PC-3 (cell line): ENCODE measurements at regions not wholly inside any gene's neighbourhood (a gene's known extent, or its start where the extent isn't known, plus 50 kb on each side); places are given as distances from the start of the nearest gene placed in this dataset.

Experiments used
- ATAC-seq: fragments of 200-7000 bp; cut with Tn5 transposase; 2 replicates; pipeline ENCODE4 v1.9.1; 2020; ENCODE audit warnings: mild to moderate bottlenecking, moderate library complexity
- BruUV-seq: library from RNA; stranded (reverse); fragments of 400-500 nt; replicated peaks from 2 replicates; lab custom pipeline; 2021; lab: Mats Ljungman, UMichigan
- CTCF ChIA-PET: fragments of 300-600 bp; sonication (Branson Sonifier 250); formaldehyde crosslinking; loops from one replicate; lab custom pipeline; 2022; ENCODE audit warnings: antibody characterized with exemption; lab: Charles Lee
- POLR2A ChIA-PET: fragments of 300-600 bp; sonication (Branson Sonifier 250); formaldehyde crosslinking; loops from one replicate; lab custom pipeline; 2022; ENCODE audit warnings: antibody characterized with exemption; ENCODE audit not compliant: unreplicated experiment; lab: Charles Lee
- DNase-seq: peaks from one replicate; pipeline ENCODE4 v3.0.0-alpha.2; 2015
- H2AFZ ChIP-seq: fragments of 300-600 bp; sonication (generic); 2 replicates; pipeline ENCODE4 v1.6.0; 2016; ENCODE audit warnings: antibody characterized with exemption, low read length
- H3F3A ChIP-seq: fragments of 300-600 bp; sonication (generic); one replicate; pipeline ENCODE4 v1.6.0; 2017; ENCODE audit warnings: antibody characterized with exemption, low read length, control low read depth, mild to moderate bottlenecking; ENCODE audit not compliant: unreplicated experiment
- H3K27ac ChIP-seq: fragments of 300-600 bp; sonication (generic); 2 replicates; pipeline ENCODE4 v1.5.1; 2016; ENCODE audit warnings: mild to moderate bottlenecking, low read length
- H3K27me3 ChIP-seq: fragments of 300-600 bp; sonication (generic); 2 replicates; pipeline ENCODE4 v1.6.1; 2016; ENCODE audit warnings: low read length, mixed read lengths
- H3K36me3 ChIP-seq: fragments of 300-600 bp; sonication (generic); 2 replicates; pipeline ENCODE4 v1.6.1; 2016; ENCODE audit warnings: low read depth, mixed run types, low read length, mixed read lengths
- H3K4me1 ChIP-seq: fragments of 300-600 bp; sonication (generic); 2 replicates; pipeline ENCODE4 v1.5.1; 2016; ENCODE audit warnings: low read length; ENCODE audit not compliant: insufficient read depth
- H3K4me2 ChIP-seq: fragments of 300-600 bp; sonication (generic); 2 replicates; pipeline ENCODE4 v1.6.0; 2016; ENCODE audit warnings: low read length
- H3K4me3 ChIP-seq: fragments of 300-600 bp; sonication (generic); 2 replicates; pipeline ENCODE4 v1.5.1; 2016; ENCODE audit warnings: mild to moderate bottlenecking, low read length, mixed read lengths
- H3K79me2 ChIP-seq: fragments of 300-600 bp; sonication (generic); 2 replicates; pipeline ENCODE4 v1.6.1; 2017; ENCODE audit warnings: low read length, mixed read lengths
- H3K9ac ChIP-seq: fragments of 300-600 bp; sonication (generic); 2 replicates; pipeline ENCODE4 v1.6.0; 2016; ENCODE audit warnings: mild to moderate bottlenecking, low read length
- H3K9me2 ChIP-seq: fragments of 300-600 bp; sonication (generic); replicated peaks from 2 replicates; pipeline ENCODE4 v1.6.1; 2016; ENCODE audit warnings: mixed run types, low read length, mixed read lengths
- H3K9me3 ChIP-seq: fragments of 300-600 bp; sonication (generic); 2 replicates; pipeline ENCODE4 v1.6.1; 2016; ENCODE audit warnings: low read length, mixed read lengths
- H4K20me1 ChIP-seq: fragments of 300-600 bp; sonication (generic); 2 replicates; pipeline ENCODE4 v1.6.1; 2016; ENCODE audit warnings: low read length, mixed read lengths
- CTCF ChIP-seq: fragments of 300-600 bp; sonication (generic); conservative IDR thresholded peaks from 2 replicates; pipeline ENCODE4 v1.5.1; 2017; ENCODE audit warnings: antibody characterized with exemption, low read depth, mild to moderate bottlenecking, low read length
- EZH2 ChIP-seq: fragments of 300-600 bp; sonication (generic); IDR thresholded peaks from one replicate; pipeline ENCODE4 v1.6.1; 2017; ENCODE audit warnings: antibody characterized with exemption, mild to moderate bottlenecking, low read length; ENCODE audit not compliant: unreplicated experiment
- EZH2phosphoT487 ChIP-seq: fragments of 300-600 bp; sonication (generic); IDR thresholded peaks from 2 replicates; pipeline ENCODE4 v1.6.1; 2018; ENCODE audit warnings: mild to moderate bottlenecking, antibody characterized with exemption, low read length, borderline replicate concordance
- intact Hi-C: fragments of 100-400 bp; cut with micrococcal nuclease; formaldehyde crosslinking; loops from 2 replicates; pipeline ENCODE4 v1.9.0; 2023

- Histone ChIP-seq H3K9me2 (no peaks in the 10 kb centered on the region), H3K9me3 (no peaks in the 10 kb centered on the region), H3K4me1 (no peaks in the 10 kb centered on the region), H3K27me3 (no peaks in the 10 kb centered on the region), H2AFZ (no peak overlapping the region), H3K36me3 (no peaks in the 10 kb centered on the region), H3K9ac (no peak overlapping the region), H3F3A (no peaks in the 10 kb centered on the region), H4K20me1 (no peaks in the 10 kb centered on the region), H3K27ac (no peak overlapping the region), H3K4me3 (no peak overlapping the region), H3K79me2 (no peaks in the 10 kb centered on the region), H3K4me2 (no peak overlapping the region)
- intact Hi-C loops, result no loop called here
- DNase-seq, result no peak
- ChIA-PET CTCF (no interaction called here), POLR2A (no interaction called here)
- ATAC-seq, result no peak
- no TSS peak for BruUV-seq
- TF ChIP-seq CTCF, result no peak
- no peak for TF ChIP-seq EZH2
- TF ChIP-seq EZH2phosphoT487, result no peak
These were observed 425.8 kb upstream of the SYT4 start for GRCh38 chr18:43703050-43703449.

- no peak for ATAC-seq
These were observed 428.6 kb upstream of the SYT4 start for GRCh38 chr18:43705850-43706249.

GRCh38 chr18:43710135-43710534, 432.8 kb upstream of the SYT4 start:
- Histone ChIP-seq H4K20me1 (no peaks in the 10 kb centered on the region), H3K9ac (no peak overlapping the region), H3K4me1 (no peaks in the 10 kb centered on the region), H2AFZ (no peak overlapping the region), H3K79me2 (no peaks in the 10 kb centered on the region), H3K9me2 (no peaks in the 10 kb centered on the region), H3K27me3 (no peaks in the 10 kb centered on the region), H3F3A (no peaks in the 10 kb centered on the region), H3K36me3 (no peaks in the 10 kb centered on the region), H3K4me3 (no peak overlapping the region), H3K27ac (no peak overlapping the region), H3K9me3 (no peaks in the 10 kb centered on the region), H3K4me2 (no peak overlapping the region)
- CTCF ChIA-PET, result no interaction called here
- POLR2A ChIA-PET, result no interaction called here
- TF ChIP-seq CTCF, result no peak
- TF ChIP-seq EZH2, result no peak
- no peak for TF ChIP-seq EZH2phosphoT487
- no peak for ATAC-seq
- no TSS peak for BruUV-seq
- intact Hi-C loops, result no loop called here
- DNase-seq, result no peak

More at GRCh38 chr18:43705850-43706249, 428.6 kb upstream of the SYT4 start:
- ChIA-PET CTCF (no interaction called here), POLR2A (no interaction called here)
- Histone ChIP-seq H2AFZ (no peak overlapping the region), H3F3A (no peaks in the 10 kb centered on the region), H3K4me2 (no peak overlapping the region), H3K36me3 (no peaks in the 10 kb centered on the region), H3K9me2 (no peaks in the 10 kb centered on the region), H3K79me2 (no peaks in the 10 kb centered on the region), H3K9me3 (no peaks in the 10 kb centered on the region), H3K4me1 (no peaks in the 10 kb centered on the region), H3K4me3 (no peak overlapping the region), H3K27ac (no peak overlapping the region), H3K27me3 (no peaks in the 10 kb centered on the region), H3K9ac (no peak overlapping the region), H4K20me1 (no peaks in the 10 kb centered on the region)
- no peak for DNase-seq
- TF ChIP-seq EZH2phosphoT487, result no peak
- TF ChIP-seq CTCF, result no peak
- TF ChIP-seq EZH2, result no peak
- no TSS peak for BruUV-seq
- intact Hi-C loops, result no loop called here
